GM10248 (cell line): ENCODE measurements at regions not wholly inside any gene's neighbourhood (a gene's known extent, or its start where the extent isn't known, plus 50 kb on each side); places are given as distances from the start of the nearest gene placed in this dataset.

Experiments
- CTCF ChIA-PET: fragments of 300-600 bp; sonication (Branson Sonifier 250); formaldehyde crosslinking; extraction: SDS; loops from one replicate; lab custom pipeline; 2021; ENCODE audit warnings: antibody characterized with exemption; lab: Yijun Ruan, JAX
- POLR2A ChIA-PET: fragments of 350-650 bp; sonication (Branson Sonifier 250); formaldehyde crosslinking; extraction: SDS; loops from one replicate; lab custom pipeline; 2020; ENCODE audit warnings: antibody characterized with exemption; lab: Yijun Ruan, JAX
- DNase-seq: peaks from one replicate; pipeline ENCODE4 v3.0.0; 2012; ENCODE audit errors: extremely low spot score
- CTCF ChIP-seq: IDR thresholded peaks from 2 replicates; pipeline ENCODE4 v1.5.1; 2012; ENCODE audit warnings: mild to moderate bottlenecking, low read depth; ENCODE audit errors: extremely low read depth, missing control alignments, control extremely low read depth

GRCh38 chr2:187934692-187935091 is 357.0 kb upstream of the GULP1 start:
- DNase-seq: no peak
- CTCF ChIA-PET: no interaction called here
- POLR2A ChIA-PET: no interaction called here

GRCh38 chr2:187935126-187935525 is 356.5 kb upstream of the GULP1 start:
- CTCF ChIA-PET: no interaction called here
- no peak for TF ChIP-seq CTCF
- DNase-seq: no peak
- POLR2A ChIA-PET: no interaction called here

More at GRCh38 chr2:187934692-187935091, 357.0 kb upstream of the GULP1 start:
- no peak for TF ChIP-seq CTCF

GRCh38 chr2:187936228-187936627 is 355.4 kb upstream of the GULP1 start:
- ChIA-PET CTCF (no interaction called here), POLR2A (no interaction called here)
- no peak for TF ChIP-seq CTCF
- DNase-seq: no peak

GRCh38 chr2:187939180-187939579 is 352.5 kb upstream of the GULP1 start:
- no peak for TF ChIP-seq CTCF
- ChIA-PET POLR2A (no interaction called here), CTCF (no interaction called here)
- DNase-seq: no peak

- POLR2A ChIA-PET: no interaction called here
- no peak for DNase-seq
- no peak for TF ChIP-seq CTCF
- CTCF ChIA-PET: no interaction called here
Measured at GRCh38 chr2:187942876-187943275, 348.8 kb upstream of the GULP1 start.

GRCh38 chr2:187943772-187944369 is 347.8 kb upstream of the GULP1 start:
- ChIA-PET POLR2A (no interaction called here), CTCF (interaction anchor here (1.1 kb wide), 1 partner anchor 8 kb away, joined by 3 read pairs; no protein-coding TSS in a partner anchor)
- TF ChIP-seq CTCF: no peak
- DNase-seq: no peak
